GM18502 (cell line): ENCODE measurements at regions not wholly inside any gene's neighbourhood (a gene's known extent, or its start where the extent isn't known, plus 50 kb on each side); places are given as distances from the start of the nearest gene placed in this dataset.
A peak's percentile ranks its signal among the peaks of the same experiment; 100 is the strongest.
"Not testable (repeated sequence)": the region's sequence is repeated elsewhere in the genome, so short reads cannot be mapped to it uniquely, and the experiment has no call there.

Source experiments
- ATAC-seq: cut with Tn5 transposase; IDR thresholded peaks from one replicate; pipeline ENCODE4 v1.9.1; 2021; ENCODE audit warnings: mild to moderate bottlenecking; ENCODE audit not compliant: unreplicated experiment, poor library complexity

GRCh38 chr4:14132301-14132700 is 504.8 kb upstream of the BOD1L1 start:
- no peak for ATAC-seq

DNA sequence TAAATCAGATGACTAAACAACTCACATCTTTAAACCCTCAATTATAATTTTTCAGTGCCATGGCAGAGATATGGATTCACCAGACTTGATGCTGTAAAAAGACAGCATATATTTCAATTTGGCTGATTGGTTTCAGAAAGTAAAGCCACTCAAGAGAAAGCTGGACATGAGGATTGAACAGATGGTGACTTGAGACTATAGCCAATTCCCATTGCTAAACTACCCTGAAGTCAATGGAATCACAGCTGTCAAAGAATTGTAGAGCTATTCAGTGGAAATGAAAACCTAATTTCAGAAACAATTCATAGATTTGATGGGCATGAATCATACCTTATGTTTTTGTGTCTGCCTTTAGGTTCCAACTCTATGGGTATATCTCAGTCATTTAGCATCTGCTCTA is 510.6 kb upstream of the BOD1L1 start:
- ATAC-seq, result no peak

- ATAC-seq, result peak; percentile 66
Observed at GRCh38 chr4:14143892-14144291, 516.4 kb upstream of the BOD1L1 start.

GRCh38 chr4:14149176-14150053 is 521.9 kb upstream of the BOD1L1 start:
- no peak for ATAC-seq

DNA sequence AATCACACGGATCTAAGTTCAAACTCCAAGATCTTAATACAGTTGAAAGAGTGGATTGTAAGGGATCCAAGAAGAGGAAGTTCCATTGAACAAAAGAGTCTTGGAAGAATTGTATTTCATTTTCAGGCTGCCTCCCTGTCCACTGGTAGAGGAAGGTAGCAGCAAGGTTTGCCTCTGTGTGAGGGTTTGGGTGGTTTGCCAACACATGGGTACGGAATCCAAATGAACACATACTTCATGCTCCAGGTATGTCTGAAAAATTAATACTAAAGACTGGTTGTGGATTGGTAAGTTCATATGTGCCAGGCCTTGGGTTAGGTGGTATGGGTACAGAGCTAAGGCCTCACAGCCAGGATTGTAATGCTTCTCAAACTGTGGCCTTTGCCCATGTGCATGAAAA is 523.6 kb upstream of the BOD1L1 start:
- ATAC-seq, result no peak

- peak; percentile 66 for ATAC-seq
Observed at GRCh38 chr4:14152834-14153519, 525.5 kb upstream of the BOD1L1 start.

GRCh38 chr4:14155803-14156202 is 528.3 kb upstream of the BOD1L1 start:
- no peak for ATAC-seq

GRCh38 chr4:14157262-14157661 is 529.7 kb upstream of the BOD1L1 start:
- peak; percentile 67 for ATAC-seq

GRCh38 chr4:14165222-14165920 is 537.8 kb upstream of the BOD1L1 start:
- peak; percentile 99 for ATAC-seq

- no peak for ATAC-seq
Observed at GRCh38 chr4:14167876-14168510, 540.5 kb upstream of the BOD1L1 start.

GRCh38 chr4:14168919-14169318 is 541.4 kb upstream of the BOD1L1 start:
- ATAC-seq, result peak; percentile 74

GRCh38 chr4:14169460-14169859 is 541.9 kb upstream of the BOD1L1 start:
- ATAC-seq, result no peak

GRCh38 chr4:14169940-14170339 is 542.4 kb upstream of the BOD1L1 start:
- not testable (repeated sequence) for ATAC-seq

GRCh38 chr4:14176613-14177012 is 549.1 kb upstream of the BOD1L1 start:
- no peak for ATAC-seq

DNA sequence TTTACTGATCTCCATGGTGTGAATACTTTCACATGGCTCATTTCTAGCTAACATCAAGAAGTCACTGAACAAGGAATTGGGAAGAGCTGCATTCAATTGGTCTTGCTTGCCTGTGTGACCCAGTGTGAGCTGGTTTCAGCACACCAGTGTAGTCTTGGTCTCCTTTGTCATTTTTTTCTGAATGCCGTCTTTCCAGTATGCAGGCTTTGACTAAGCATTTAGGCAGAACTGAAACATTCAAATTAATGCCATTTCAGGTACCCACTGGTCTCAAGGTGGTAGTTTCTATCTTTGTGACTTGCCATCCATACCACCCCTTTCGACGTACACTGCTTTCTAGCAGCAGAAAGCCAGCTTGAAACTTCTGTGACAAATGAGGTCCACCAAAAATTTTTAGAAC is 550.5 kb upstream of the BOD1L1 start:
- peak; percentile 93 for ATAC-seq

- ATAC-seq, result peak; percentile 72
Observed at GRCh38 chr4:14178421-14178820, 550.9 kb upstream of the BOD1L1 start.

DNA sequence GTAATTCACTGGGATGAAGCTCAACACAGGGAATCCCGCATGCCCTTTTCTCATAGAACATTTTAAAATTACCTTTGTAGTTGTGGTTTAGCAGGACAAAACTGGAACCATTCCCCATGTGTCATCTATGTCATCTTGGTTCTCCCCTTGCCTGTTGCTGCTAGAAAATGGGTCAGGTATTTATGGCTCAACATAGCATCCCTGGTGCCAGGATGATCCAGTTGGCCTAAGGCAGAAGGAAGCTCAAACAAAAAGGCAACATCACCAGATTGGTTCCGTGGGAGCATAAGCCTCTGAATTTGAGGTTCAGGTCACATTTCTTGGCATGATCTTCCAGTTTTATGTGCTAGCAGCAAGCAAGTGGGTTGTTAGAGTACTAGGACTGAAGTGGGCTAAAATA is 552.6 kb upstream of the BOD1L1 start:
- no peak for ATAC-seq

DNA sequence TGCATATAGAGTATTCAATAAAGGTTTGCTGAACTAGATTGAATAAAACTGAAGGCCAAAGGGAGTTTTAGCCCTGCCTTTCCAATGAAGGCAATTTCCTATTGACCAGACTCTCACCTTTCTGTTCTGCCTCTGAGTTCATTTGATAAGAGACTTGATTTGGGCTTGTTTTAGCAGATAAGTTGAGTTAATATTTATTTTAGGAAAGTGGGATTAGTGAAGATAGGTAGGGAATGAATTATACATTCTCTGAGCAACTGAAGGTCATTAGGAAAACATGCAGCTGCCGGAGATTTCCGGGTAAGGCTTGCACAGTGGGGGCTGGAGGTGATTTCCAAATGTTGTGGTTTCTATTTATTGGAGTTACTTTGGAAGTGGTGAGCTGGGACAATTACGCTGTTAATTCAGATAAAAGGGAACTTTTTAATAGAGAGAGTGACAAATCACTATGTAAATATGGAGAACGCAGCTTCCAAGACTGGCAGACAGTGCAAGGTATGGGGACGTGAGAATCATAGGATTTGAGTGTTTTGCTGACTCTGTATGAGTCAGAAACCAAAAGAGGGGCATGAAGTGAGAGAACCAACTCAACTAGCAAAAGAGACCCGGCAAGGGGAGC is 553.6 kb upstream of the BOD1L1 start:
- no peak for ATAC-seq

DNA sequence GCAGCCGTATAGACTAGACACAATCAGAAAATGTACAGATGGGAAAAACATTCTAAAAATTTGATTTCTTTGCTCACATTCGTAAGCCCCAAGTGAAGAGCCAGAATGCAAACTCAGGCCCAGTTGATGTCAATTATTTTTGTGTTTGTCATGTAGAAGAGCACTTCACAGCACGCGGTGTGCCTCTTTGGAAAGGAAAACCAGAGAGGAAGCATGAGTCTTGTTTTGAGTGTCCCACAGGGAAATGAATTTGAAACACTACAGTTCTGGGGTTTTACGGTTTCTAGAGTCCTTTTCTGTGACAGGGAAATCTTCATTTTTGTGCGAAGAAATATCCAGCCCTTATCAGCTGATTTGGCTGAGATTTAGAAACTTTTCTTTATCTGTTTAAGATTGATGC is 554.6 kb upstream of the BOD1L1 start:
- ATAC-seq, result no peak

- no peak for ATAC-seq
Observed at GRCh38 chr4:14184265-14184664, 556.7 kb upstream of the BOD1L1 start.
